ENCODE measurements at regions not wholly inside any gene's neighbourhood (a gene's known extent, or its start where the extent isn't known, plus 50 kb on each side); places are given as distances from the start of the nearest gene placed in this dataset.
"Not testable (repeated sequence)": the region's sequence is repeated elsewhere in the genome, so short reads cannot be mapped to it uniquely, and the experiment has no call there.

DNA sequence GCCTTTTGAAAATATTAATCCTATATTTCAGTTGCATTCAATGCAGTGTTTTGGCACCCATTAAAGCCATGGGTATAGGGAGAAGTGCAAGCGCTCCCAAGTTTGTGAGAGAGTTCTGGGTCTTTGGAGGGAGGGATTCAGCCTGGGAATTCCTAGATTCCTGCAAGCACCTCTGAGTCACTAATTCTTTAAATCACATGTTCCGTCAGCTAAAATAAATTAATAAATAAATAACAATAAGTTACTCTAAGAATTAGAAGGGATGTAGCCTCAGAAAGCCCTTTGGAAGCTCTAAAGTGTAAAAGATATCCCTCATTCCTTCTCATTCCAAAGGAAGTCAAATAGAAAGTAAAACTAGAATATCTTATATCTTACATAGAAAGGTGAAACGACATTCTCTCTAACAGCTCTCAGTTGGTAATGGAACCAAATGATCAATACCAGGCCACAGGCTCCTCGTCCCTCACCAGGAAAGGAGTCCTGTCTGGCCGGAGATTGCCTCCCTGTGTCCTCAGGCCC is 222.4 kb upstream of the RBBP8 start:
- peak overlapping the region in 2 of 3 donors; percentile 47 to 58 for H3K9ac ChIP-seq (ENCODE audit: low read depth in 1 of 3, low read length in 3 of 3)

DNA sequence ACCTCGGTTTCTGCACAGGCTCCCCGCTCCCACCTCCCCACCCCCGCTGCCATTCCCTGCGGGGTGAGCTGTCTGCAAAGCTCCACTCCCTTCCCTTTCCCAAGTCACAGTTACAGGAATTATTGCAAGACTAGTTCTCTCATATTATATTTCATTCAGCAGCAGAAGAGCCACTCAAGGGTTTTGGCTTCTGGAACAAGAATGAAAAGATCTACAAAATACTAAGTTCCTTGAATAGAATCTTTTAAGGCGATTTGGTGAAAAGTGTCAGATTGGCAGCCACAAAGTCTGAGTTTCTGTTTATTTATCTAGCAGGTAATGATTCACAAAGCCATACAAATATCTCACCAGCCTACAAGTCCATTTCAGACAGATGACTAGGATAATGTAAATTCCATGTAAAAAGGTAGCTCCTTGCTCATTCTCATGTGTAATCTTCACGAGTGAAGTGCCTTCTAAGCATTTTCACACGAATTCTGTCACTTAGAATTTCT is 221.9 kb upstream of the RBBP8 start:
- H3K9me3 ChIP-seq (ENCODE audit: control insufficient read depth in 3 of 3, low read length in 3 of 3), result peaks cover 0 to 3% (median 0%) of the 10 kb centered on the region in 3 donors
- peak overlapping the region; percentile 36 for H3K27ac ChIP-seq (ENCODE audit: low read depth, low read length)
- H3K9ac ChIP-seq (ENCODE audit: low read depth in 1 of 3, low read length in 3 of 3), result peak overlapping the region in 2 of 3 donors; percentile 47 to 58
- H3K4me1 ChIP-seq (ENCODE audit: control insufficient read depth in 3 of 3, insufficient read depth in 3 of 3, low read length in 3 of 3), result peaks cover 0 to 12% (median 5%) of the 10 kb centered on the region in 3 donors
- H3K36me3 ChIP-seq (ENCODE audit: control insufficient read depth in 3 of 3, insufficient read depth in 3 of 3, low read length in 3 of 3), result no peaks in the 10 kb centered on the region
- no peaks in the 10 kb centered on the region for H3K27me3 ChIP-seq (ENCODE audit: control insufficient read depth in 3 of 3, insufficient read depth in 3 of 3, low read length in 3 of 3)
- peak overlapping the region; percentile 49 to 73 (median 60) for H3K4me3 ChIP-seq (ENCODE audit: low read length in 3 of 3)

More for the DNA sequence above, 222.4 kb upstream of the RBBP8 start:
- Histone ChIP-seq H3K36me3 (ENCODE audit: control insufficient read depth in 3 of 3, insufficient read depth in 3 of 3, low read length in 3 of 3) (no peaks in the 10 kb centered on the region), H3K4me1 (ENCODE audit: control insufficient read depth in 3 of 3, insufficient read depth in 3 of 3, low read length in 3 of 3) (peaks cover 0 to 12% (median 5%) of the 10 kb centered on the region in 3 donors), H3K27ac (ENCODE audit: low read depth, low read length) (peak overlapping the region; percentile 36), H3K27me3 (ENCODE audit: control insufficient read depth in 3 of 3, insufficient read depth in 3 of 3, low read length in 3 of 3) (no peaks in the 10 kb centered on the region), H3K4me3 (ENCODE audit: low read length in 3 of 3) (peak overlapping the region; percentile 49 to 73 (median 60)), H3K9me3 (ENCODE audit: control insufficient read depth in 3 of 3, low read length in 3 of 3) (peaks cover 0 to 3% (median 0%) of the 10 kb centered on the region in 3 donors)

DNA sequence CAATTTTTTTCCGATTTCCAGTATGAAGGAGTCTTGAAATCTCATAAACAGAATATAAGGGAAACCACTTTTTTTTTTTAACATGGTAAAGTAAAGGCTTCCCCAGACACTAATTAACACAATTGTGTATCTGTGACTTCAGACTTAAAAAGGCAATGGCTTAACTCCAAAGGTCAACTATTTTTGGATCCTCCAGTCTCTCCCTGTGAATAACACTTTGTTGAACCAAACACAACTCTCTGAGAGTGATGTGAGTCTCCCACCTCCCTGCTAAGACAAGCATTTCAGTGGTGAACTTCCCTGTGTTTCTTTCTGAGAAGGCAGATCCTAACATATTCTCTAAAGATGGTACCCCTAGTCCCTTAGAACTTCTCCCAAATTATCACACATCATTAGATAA is 219.6 kb upstream of the RBBP8 start:
- peaks cover 0 to 12% (median 5%) of the 10 kb centered on the region in 3 donors for H3K4me1 ChIP-seq (ENCODE audit: control insufficient read depth in 3 of 3, insufficient read depth in 3 of 3, low read length in 3 of 3)
- H3K4me3 ChIP-seq (ENCODE audit: low read length in 3 of 3), result no peak overlapping the region
- peaks cover 0 to 3% (median 0%) of the 10 kb centered on the region in 3 donors for H3K9me3 ChIP-seq (ENCODE audit: control insufficient read depth in 3 of 3, low read length in 3 of 3)
- no peak overlapping the region for H3K27ac ChIP-seq (ENCODE audit: low read depth, low read length)
- H3K27me3 ChIP-seq (ENCODE audit: control insufficient read depth in 3 of 3, insufficient read depth in 3 of 3, low read length in 3 of 3), result no peaks in the 10 kb centered on the region
- no peaks in the 10 kb centered on the region for H3K36me3 ChIP-seq (ENCODE audit: control insufficient read depth in 3 of 3, insufficient read depth in 3 of 3, low read length in 3 of 3)
- H3K9ac ChIP-seq (ENCODE audit: low read depth in 1 of 3, low read length in 3 of 3), result no peak overlapping the region

DNA sequence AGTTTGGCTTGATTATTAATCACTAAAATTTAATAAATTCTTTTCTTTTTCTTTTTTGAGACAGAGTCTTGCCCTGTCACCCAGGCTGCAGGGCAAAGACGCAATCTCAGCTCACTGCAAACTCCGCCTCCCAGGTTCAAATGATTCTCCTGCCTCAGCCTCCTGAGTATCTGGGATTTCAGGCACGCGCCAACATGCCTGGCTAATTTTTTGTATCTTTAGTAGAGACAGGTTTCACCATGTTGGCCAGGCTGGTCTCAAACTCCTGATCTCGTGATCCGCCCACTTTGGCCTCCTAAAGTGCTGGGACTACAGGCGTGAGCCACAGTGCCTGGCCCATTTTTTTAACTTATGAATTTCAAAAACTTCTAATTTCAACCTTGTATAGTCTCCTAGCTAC is 215.6 kb upstream of the RBBP8 start:
- not testable (repeated sequence) for H3K27me3 ChIP-seq (ENCODE audit: control insufficient read depth in 3 of 3, insufficient read depth in 3 of 3, low read length in 3 of 3); H3K4me3 ChIP-seq (ENCODE audit: low read length in 3 of 3); H3K4me1 ChIP-seq (ENCODE audit: control insufficient read depth in 3 of 3, insufficient read depth in 3 of 3, low read length in 3 of 3)

DNA sequence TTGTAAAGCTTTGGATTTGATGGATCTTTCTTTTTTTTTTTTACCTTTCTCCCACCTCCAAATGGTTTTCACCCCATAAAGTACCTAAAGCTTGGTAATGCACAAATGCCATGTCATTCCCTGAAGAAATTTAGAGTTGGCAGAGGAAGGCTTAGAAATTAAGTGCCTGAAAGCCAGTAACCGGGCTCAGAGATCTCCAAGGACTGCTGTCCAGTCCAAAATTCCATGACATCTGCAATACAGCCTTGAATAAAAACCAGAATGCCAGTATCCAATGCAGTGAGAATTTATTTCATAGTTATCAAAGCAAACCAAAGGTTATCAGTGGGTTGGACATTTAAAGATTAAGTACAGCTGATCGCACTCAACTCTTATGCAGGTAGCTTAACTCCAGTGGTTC is 209.9 kb upstream of the RBBP8 start:
- Histone ChIP-seq H3K4me3 (ENCODE audit: low read length in 3 of 3) (no peak overlapping the region), H3K9ac (ENCODE audit: low read depth in 1 of 3, low read length in 3 of 3) (no peak overlapping the region), H3K9me3 (ENCODE audit: control insufficient read depth in 3 of 3, low read length in 3 of 3) (no peaks in the 10 kb centered on the region), H3K36me3 (ENCODE audit: control insufficient read depth in 3 of 3, insufficient read depth in 3 of 3, low read length in 3 of 3) (no peaks in the 10 kb centered on the region), H3K27ac (ENCODE audit: low read depth, low read length) (no peak overlapping the region), H3K27me3 (ENCODE audit: control insufficient read depth in 3 of 3, insufficient read depth in 3 of 3, low read length in 3 of 3) (no peaks in the 10 kb centered on the region), H3K4me1 (ENCODE audit: control insufficient read depth in 3 of 3, insufficient read depth in 3 of 3, low read length in 3 of 3) (no peaks in the 10 kb centered on the region)

More for the DNA sequence above, 215.6 kb upstream of the RBBP8 start:
- H3K9ac ChIP-seq (ENCODE audit: low read depth in 1 of 3, low read length in 3 of 3); H3K27ac ChIP-seq (ENCODE audit: low read depth, low read length); H3K9me3 ChIP-seq (ENCODE audit: control insufficient read depth in 3 of 3, low read length in 3 of 3); H3K36me3 ChIP-seq (ENCODE audit: control insufficient read depth in 3 of 3, insufficient read depth in 3 of 3, low read length in 3 of 3): not testable (repeated sequence)

DNA sequence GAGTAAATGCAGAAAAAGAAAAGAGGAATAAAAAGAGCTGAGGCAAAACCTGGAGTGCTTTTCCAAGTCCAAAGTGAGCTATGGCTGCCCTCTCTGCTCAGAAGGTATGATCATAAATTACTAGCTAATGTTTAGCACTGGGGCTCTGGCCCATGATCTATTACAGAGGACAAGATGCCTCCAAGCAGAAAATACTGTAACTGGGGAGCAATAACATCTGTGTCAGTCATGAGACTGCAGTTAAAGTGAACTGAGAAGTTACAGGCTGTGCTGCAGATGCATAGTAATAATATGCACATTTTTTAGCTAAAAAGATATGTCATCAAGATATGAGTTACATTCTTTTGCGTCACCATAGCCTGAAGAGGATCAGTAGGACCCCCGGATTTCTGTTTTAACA is 209.4 kb upstream of the RBBP8 start:
- no peaks in the 10 kb centered on the region for H3K4me1 ChIP-seq (ENCODE audit: control insufficient read depth in 3 of 3, insufficient read depth in 3 of 3, low read length in 3 of 3)
- H3K9me3 ChIP-seq (ENCODE audit: control insufficient read depth in 3 of 3, low read length in 3 of 3), result no peaks in the 10 kb centered on the region
- no peaks in the 10 kb centered on the region for H3K36me3 ChIP-seq (ENCODE audit: control insufficient read depth in 3 of 3, insufficient read depth in 3 of 3, low read length in 3 of 3)
- no peaks in the 10 kb centered on the region for H3K27me3 ChIP-seq (ENCODE audit: control insufficient read depth in 3 of 3, insufficient read depth in 3 of 3, low read length in 3 of 3)
- no peak overlapping the region for H3K4me3 ChIP-seq (ENCODE audit: low read length in 3 of 3)
- H3K27ac ChIP-seq (ENCODE audit: low read depth, low read length), result no peak overlapping the region
- H3K9ac ChIP-seq (ENCODE audit: low read depth in 1 of 3, low read length in 3 of 3), result no peak overlapping the region

DNA sequence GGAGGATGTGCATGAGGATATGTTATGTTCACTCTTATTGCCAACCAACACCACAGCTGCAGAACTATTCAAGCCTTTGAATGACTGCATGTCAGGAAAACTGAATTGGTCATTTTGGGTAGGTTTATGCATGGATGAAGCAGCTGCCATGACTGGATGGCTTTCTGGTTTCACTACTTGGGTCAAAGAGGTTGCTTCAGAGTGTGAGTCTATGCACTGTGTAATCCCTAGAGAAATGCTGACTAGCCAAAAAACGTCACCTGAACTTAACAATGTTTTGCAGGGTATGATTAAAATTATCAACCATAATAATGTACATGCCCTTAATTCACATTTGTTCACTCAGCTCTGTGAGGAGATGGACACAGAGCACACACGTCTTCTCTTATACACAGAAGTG is 206.7 kb upstream of the RBBP8 start:
- H3K27me3 ChIP-seq (ENCODE audit: control insufficient read depth in 3 of 3, insufficient read depth in 3 of 3, low read length in 3 of 3), result no peaks in the 10 kb centered on the region
- H3K36me3 ChIP-seq (ENCODE audit: control insufficient read depth in 3 of 3, insufficient read depth in 3 of 3, low read length in 3 of 3), result no peaks in the 10 kb centered on the region
- H3K4me1 ChIP-seq (ENCODE audit: control insufficient read depth in 3 of 3, insufficient read depth in 3 of 3, low read length in 3 of 3), result no peaks in the 10 kb centered on the region
- H3K9ac ChIP-seq (ENCODE audit: low read depth in 1 of 3, low read length in 3 of 3), result no peak overlapping the region
- H3K27ac ChIP-seq (ENCODE audit: low read depth, low read length), result no peak overlapping the region
- no peaks in the 10 kb centered on the region for H3K9me3 ChIP-seq (ENCODE audit: control insufficient read depth in 3 of 3, low read length in 3 of 3)
- H3K4me3 ChIP-seq (ENCODE audit: low read length in 3 of 3), result no peak overlapping the region

DNA sequence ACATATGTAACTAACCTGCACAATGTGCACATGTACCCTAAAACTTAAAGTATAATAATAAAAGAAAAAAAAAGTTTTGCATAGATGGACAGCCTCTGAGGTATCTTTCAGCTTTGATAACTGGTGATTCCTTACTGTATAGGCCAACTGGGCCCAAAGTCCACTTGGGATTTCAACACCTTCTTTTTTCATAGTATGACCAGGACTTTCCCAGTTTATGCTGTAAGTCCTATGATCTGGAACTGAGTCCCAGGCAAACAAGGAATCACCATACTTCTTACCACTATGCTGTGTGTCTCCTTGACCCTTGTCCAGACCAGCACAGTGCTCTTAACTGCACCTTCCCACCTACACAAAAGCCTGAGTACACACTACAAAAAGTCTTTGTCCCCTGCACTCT is 205.1 kb upstream of the RBBP8 start:
- H3K4me3 ChIP-seq (ENCODE audit: low read length in 3 of 3), result no peak overlapping the region
- no peaks in the 10 kb centered on the region for H3K4me1 ChIP-seq (ENCODE audit: control insufficient read depth in 3 of 3, insufficient read depth in 3 of 3, low read length in 3 of 3)
- H3K36me3 ChIP-seq (ENCODE audit: control insufficient read depth in 3 of 3, insufficient read depth in 3 of 3, low read length in 3 of 3), result no peaks in the 10 kb centered on the region
- H3K27me3 ChIP-seq (ENCODE audit: control insufficient read depth in 3 of 3, insufficient read depth in 3 of 3, low read length in 3 of 3), result no peaks in the 10 kb centered on the region
- no peak overlapping the region for H3K27ac ChIP-seq (ENCODE audit: low read depth, low read length)
- H3K9me3 ChIP-seq (ENCODE audit: control insufficient read depth in 3 of 3, low read length in 3 of 3), result no peaks in the 10 kb centered on the region
- no peak overlapping the region for H3K9ac ChIP-seq (ENCODE audit: low read depth in 1 of 3, low read length in 3 of 3)

DNA sequence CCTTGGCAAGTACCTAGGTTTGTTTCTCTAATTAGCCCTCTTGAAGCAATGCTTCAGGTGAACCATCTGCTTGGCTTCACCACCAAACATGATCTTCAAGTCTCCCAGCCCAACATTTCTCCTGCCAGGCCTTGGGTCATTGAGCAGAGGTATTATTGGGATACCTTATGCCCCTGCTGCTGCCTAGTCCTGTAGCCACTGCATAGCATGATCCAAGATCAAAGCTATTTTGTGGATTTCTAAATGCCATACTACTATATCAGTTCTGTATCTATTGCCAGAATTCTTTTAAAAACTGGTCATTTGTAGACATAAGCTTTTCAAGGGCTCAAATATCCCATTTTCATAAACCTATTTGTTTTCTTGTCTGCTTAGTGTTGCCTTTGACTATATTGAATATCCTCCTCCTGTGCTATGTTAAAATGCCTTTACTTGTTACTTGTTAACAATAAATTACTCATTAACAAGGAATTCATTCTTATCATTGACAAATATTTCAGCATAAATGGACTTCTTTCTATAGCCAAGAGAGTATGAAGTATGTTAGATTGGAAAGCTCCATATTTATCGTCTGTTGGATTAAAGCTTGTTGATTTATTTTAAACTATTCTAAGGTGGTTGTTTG is 204.5 kb upstream of the RBBP8 start:
- no peak overlapping the region for H3K4me3 ChIP-seq (ENCODE audit: low read length in 3 of 3)
- H3K27me3 ChIP-seq (ENCODE audit: control insufficient read depth in 3 of 3, insufficient read depth in 3 of 3, low read length in 3 of 3), result no peaks in the 10 kb centered on the region

DNA sequence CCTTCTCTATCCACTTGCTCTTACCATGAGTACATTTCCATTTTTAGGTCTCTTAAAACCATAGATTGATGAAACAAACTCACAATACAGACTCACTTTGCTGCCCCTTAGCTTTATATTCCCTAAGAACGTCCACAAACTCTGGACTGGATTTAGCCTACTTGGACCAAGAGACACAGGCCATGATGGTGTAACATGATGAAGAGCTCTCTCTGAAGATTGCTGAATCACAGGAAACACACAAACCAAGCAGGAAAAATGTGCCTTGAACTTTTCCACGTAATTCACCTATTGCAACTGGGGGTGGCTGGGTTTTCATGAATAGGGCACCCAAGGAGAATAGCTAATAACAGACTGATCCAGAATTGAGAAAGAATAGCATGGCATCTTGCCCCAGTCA is 201.7 kb upstream of the RBBP8 start:
- no peaks in the 10 kb centered on the region for H3K27me3 ChIP-seq (ENCODE audit: control insufficient read depth in 3 of 3, insufficient read depth in 3 of 3, low read length in 3 of 3)
- no peak overlapping the region for H3K27ac ChIP-seq (ENCODE audit: low read depth, low read length)
- H3K36me3 ChIP-seq (ENCODE audit: control insufficient read depth in 3 of 3, insufficient read depth in 3 of 3, low read length in 3 of 3), result no peaks in the 10 kb centered on the region
- no peaks in the 10 kb centered on the region for H3K9me3 ChIP-seq (ENCODE audit: control insufficient read depth in 3 of 3, low read length in 3 of 3)
- H3K9ac ChIP-seq (ENCODE audit: low read depth in 1 of 3, low read length in 3 of 3), result no peak overlapping the region
- no peak overlapping the region for H3K4me3 ChIP-seq (ENCODE audit: low read length in 3 of 3)
- no peaks in the 10 kb centered on the region for H3K4me1 ChIP-seq (ENCODE audit: control insufficient read depth in 3 of 3, insufficient read depth in 3 of 3, low read length in 3 of 3)

More for the DNA sequence above, 204.5 kb upstream of the RBBP8 start:
- H3K4me1 ChIP-seq (ENCODE audit: control insufficient read depth in 3 of 3, insufficient read depth in 3 of 3, low read length in 3 of 3), result no peaks in the 10 kb centered on the region
- no peak overlapping the region for H3K9ac ChIP-seq (ENCODE audit: low read depth in 1 of 3, low read length in 3 of 3)
- no peak overlapping the region for H3K27ac ChIP-seq (ENCODE audit: low read depth, low read length)
- no peaks in the 10 kb centered on the region for H3K36me3 ChIP-seq (ENCODE audit: control insufficient read depth in 3 of 3, insufficient read depth in 3 of 3, low read length in 3 of 3)
- H3K9me3 ChIP-seq (ENCODE audit: control insufficient read depth in 3 of 3, low read length in 3 of 3), result no peaks in the 10 kb centered on the region
